ENCODE measurements at regions not wholly inside any gene's neighbourhood (a gene's known extent, or its start where the extent isn't known, plus 50 kb on each side); places are given as distances from the start of the nearest gene placed in this dataset.

DNA sequence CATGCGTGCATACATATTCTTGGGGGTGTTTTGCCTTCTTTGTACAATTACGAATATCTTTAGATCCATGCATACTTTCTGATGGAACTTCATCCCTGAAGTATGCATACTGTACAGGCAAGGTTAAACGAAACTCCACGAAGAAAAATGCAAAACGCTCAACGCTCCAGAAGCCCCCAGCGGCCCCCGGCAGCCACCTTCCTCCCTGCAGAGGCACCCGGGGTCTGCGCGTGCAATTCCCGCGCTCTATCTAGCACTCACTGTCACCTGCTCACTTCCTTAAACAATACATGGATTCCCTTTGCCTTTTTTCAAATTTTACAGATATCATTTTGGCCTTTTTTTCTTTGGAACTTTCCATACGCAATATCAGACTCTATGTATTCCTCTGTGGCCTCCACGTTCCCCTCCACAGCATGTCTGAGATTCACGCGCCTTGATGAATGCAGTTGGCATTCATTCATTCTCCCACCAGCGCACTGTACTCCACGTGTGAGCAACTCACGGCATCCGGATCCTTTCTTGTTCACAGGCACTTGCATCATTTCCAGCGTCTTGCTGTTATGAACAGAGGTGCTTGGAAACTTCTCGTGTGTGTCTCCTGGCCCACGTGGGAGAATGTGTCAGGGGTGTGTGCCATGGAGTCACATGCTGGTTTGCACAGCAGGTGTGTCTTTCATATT is 214.3 kb downstream of the CTTN start:
- H3F3A ChIP-seq (ENCODE audit: low read depth) = peaks cover 29% of the 10 kb centered on the region
- no peaks in the 10 kb centered on the region for H4K20me1 ChIP-seq (ENCODE audit: low read depth)
- no peaks in the 10 kb centered on the region for H3K9me3 ChIP-seq (ENCODE audit: low read depth)
- no peak overlapping the region for H3K4me2 ChIP-seq
- no peaks in the 10 kb centered on the region for H3K79me2 ChIP-seq (ENCODE audit: low read depth)
- Mint-ChIP-seq H3K9me3 (no peaks in the 10 kb centered on the region), H3K27ac (peak overlapping the region; percentile 10), H3K27me3 (ENCODE audit: insufficient read depth, low read depth) (peaks cover 10% of the 10 kb centered on the region), H3K4me1 (peaks cover 48% of the 10 kb centered on the region), H3K4me3 (no peak overlapping the region), H3K36me3 (no peaks in the 10 kb centered on the region)
- H3K27ac ChIP-seq = no peak overlapping the region
- H3K4me3 ChIP-seq = no peak overlapping the region
- H3K4me1 ChIP-seq = peaks cover 40% of the 10 kb centered on the region
- H3K36me3 ChIP-seq = no peaks in the 10 kb centered on the region
- no peak for DNase-seq (ENCODE audit: low spot score)
- H2AFZ ChIP-seq (replicated peaks) = no peak overlapping the region
- H3K9ac ChIP-seq = no peak overlapping the region
- no peak for TF ChIP-seq EZH2 (IDR thresholded peaks at IDR 0.05)
- TF ChIP-seq, protein P1, sequence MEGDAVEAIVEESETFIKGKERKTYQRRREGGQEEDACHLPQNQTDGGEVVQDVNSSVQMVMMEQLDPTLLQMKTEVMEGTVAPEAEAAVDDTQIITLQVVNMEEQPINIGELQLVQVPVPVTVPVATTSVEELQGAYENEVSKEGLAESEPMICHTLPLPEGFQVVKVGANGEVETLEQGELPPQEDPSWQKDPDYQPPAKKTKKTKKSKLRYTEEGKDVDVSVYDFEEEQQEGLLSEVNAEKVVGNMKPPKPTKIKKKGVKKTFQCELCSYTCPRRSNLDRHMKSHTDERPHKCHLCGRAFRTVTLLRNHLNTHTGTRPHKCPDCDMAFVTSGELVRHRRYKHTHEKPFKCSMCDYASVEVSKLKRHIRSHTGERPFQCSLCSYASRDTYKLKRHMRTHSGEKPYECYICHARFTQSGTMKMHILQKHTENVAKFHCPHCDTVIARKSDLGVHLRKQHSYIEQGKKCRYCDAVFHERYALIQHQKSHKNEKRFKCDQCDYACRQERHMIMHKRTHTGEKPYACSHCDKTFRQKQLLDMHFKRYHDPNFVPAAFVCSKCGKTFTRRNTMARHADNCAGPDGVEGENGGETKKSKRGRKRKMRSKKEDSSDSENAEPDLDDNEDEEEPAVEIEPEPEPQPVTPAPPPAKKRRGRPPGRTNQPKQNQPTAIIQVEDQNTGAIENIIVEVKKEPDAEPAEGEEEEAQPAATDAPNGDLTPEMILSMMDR (IDR thresholded peaks at IDR 0.05) = no peak
- TF ChIP-seq EZH2phosphoT487 (IDR thresholded peaks at IDR 0.05) = no peak
- no peaks in the 10 kb centered on the region for H3K27me3 ChIP-seq

DNA sequence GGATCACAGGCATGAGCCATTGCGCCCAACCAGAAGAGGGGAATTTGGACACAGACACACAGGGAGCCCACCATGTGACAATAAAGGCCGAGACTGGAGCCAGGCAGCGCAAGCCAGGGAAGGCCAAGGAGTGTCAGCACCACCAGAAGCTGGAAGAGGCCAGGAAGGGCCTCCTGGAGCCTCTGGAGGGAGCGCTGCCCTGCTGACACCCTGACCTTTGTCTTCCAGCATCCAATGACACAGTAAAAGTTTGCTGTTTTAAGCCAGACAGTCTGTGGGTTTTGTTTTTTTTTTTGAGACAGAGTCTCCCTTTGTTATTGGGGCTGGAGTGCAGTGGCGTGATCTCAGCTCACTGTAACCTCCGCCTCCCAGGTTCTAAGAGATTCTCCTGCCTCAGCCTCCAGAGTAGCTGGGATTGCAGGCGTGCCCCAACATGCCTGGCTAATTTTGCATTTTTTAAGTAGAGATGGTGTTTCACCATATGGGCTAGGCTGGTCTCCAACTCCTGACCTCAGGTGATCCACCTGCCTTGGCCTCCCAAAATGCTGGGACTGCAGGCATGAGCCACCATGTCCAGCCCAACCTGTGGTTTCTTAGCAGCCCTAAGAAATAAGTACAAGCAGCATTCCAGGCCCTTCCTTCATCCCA is 215.8 kb downstream of the CTTN start:
- Histone ChIP-seq H4K20me1 (ENCODE audit: low read depth) (no peaks in the 10 kb centered on the region), H3K79me2 (ENCODE audit: low read depth) (no peaks in the 10 kb centered on the region), H3K27ac (no peak overlapping the region), H3F3A (ENCODE audit: low read depth) (peaks cover 18% of the 10 kb centered on the region), H3K4me1 (peaks cover 34% of the 10 kb centered on the region), H3K27me3 (no peaks in the 10 kb centered on the region), H3K9ac (no peak overlapping the region), H3K36me3 (no peaks in the 10 kb centered on the region), H3K9me3 (ENCODE audit: low read depth) (no peaks in the 10 kb centered on the region), H2AFZ (replicated peaks) (no peak overlapping the region), H3K4me2 (no peak overlapping the region), H3K4me3 (no peak overlapping the region)
- H3K27ac Mint-ChIP-seq = no peak overlapping the region
- no peak overlapping the region for H3K4me3 Mint-ChIP-seq
- TF ChIP-seq EZH2 (IDR thresholded peaks at IDR 0.05) (no peak), EZH2phosphoT487 (IDR thresholded peaks at IDR 0.05) (no peak)
- TF ChIP-seq, protein P1 (IDR thresholded peaks at IDR 0.05) = no peak
- H3K27me3 Mint-ChIP-seq (ENCODE audit: insufficient read depth, low read depth) = peaks cover 11% of the 10 kb centered on the region
- DNase-seq (ENCODE audit: low spot score) = no peak
- no peaks in the 10 kb centered on the region for H3K36me3 Mint-ChIP-seq
- H3K9me3 Mint-ChIP-seq = no peaks in the 10 kb centered on the region
- peaks cover 41% of the 10 kb centered on the region for H3K4me1 Mint-ChIP-seq

DNA sequence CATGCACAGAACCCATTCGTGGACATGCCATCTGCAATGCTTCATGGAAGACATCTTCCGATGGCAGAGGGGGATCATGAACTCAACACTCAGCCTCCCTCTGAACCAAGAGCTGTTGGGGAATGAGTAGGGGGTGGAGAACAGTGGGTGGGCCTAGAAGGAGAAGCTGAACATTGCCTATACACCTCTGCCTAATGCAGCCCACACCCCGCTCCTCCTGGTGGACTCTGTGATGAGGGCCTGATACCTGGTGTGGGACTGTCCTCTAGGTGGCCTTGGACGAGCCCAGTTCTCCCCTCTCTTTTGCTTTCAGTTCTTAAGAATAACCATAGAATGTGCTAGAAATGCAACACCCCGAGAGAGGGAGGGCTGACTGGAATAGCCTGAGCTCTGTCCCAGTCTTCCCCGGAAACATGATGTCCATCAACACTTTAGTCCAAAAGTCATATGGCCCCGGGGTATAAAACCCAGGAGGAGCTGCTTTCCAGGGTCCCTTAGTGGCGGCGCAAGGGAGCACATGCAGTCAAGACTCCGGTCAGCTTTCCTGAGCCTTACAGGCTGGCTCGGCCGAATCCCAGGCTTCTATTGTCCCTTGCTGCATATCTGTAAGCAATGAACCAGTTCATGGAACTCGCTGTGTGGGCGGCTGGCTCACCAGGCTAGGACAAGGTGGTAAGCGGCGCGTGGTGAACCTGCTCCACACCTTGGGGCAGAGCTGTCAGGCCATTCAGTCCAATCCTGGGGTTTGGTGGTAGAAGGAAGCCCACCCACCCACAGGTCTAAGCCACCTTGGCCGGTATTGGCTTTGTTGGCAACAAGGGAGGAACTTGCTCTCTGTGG is 216.9 kb downstream of the CTTN start:
- Histone ChIP-seq H3K79me2 (ENCODE audit: low read depth) (no peaks in the 10 kb centered on the region), H2AFZ (replicated peaks) (no peak overlapping the region), H3K27me3 (no peaks in the 10 kb centered on the region), H3F3A (ENCODE audit: low read depth) (peaks cover 8% of the 10 kb centered on the region), H3K9me3 (ENCODE audit: low read depth) (no peaks in the 10 kb centered on the region), H3K36me3 (no peaks in the 10 kb centered on the region), H4K20me1 (ENCODE audit: low read depth) (no peaks in the 10 kb centered on the region), H3K9ac (no peak overlapping the region), H3K27ac (no peak overlapping the region), H3K4me1 (peaks cover 26% of the 10 kb centered on the region), H3K4me3 (no peak overlapping the region), H3K4me2 (no peak overlapping the region)
- H3K27ac Mint-ChIP-seq = no peak overlapping the region
- TF ChIP-seq EZH2 (IDR thresholded peaks at IDR 0.05) (no peak), EZH2phosphoT487 (IDR thresholded peaks at IDR 0.05) (no peak)
- TF ChIP-seq, protein P1 (IDR thresholded peaks at IDR 0.05) = no peak
- peaks cover 2% of the 10 kb centered on the region for H3K9me3 Mint-ChIP-seq
- H3K36me3 Mint-ChIP-seq = no peaks in the 10 kb centered on the region
- no peak overlapping the region for H3K4me3 Mint-ChIP-seq
- peaks cover 12% of the 10 kb centered on the region for H3K27me3 Mint-ChIP-seq (ENCODE audit: insufficient read depth, low read depth)
- peaks cover 35% of the 10 kb centered on the region for H3K4me1 Mint-ChIP-seq
- DNase-seq (ENCODE audit: low spot score) = no peak

All from neural progenitor cell (in vitro differentiated cells).